ENCODE measurements at regions not wholly inside any gene's neighbourhood (a gene's known extent, or its start where the extent isn't known, plus 50 kb on each side); places are given as distances from the start of the nearest gene placed in this dataset.

- Histone ChIP-seq H3K9me3 (replicated peaks) (no peaks in the 10 kb centered on the region), H3K27me3 (ENCODE audit: low read depth) (no peaks in the 10 kb centered on the region), H3K4me3 (no peak overlapping the region), H3K27ac (replicated peaks) (no peak overlapping the region), H3K4me1 (no peaks in the 10 kb centered on the region), H3K36me3 (no peaks in the 10 kb centered on the region)
- DNase-seq = no peak
- intact Hi-C loops (cut with micrococcal nuclease) = no loop called here
- TF ChIP-seq CTCF (IDR thresholded peaks at IDR 0.05; ENCODE audit: borderline replicate concordance) = no peak
These were observed 167.1 kb upstream of the NECTIN3 start for GRCh38 chr3:110904520-110904890.

GRCh38 chr3:110905121-110905520, 166.5 kb upstream of the NECTIN3 start:
- TF ChIP-seq CTCF (IDR thresholded peaks at IDR 0.05; ENCODE audit: borderline replicate concordance) = no peak
- Histone ChIP-seq H3K9me3 (replicated peaks) (no peaks in the 10 kb centered on the region), H3K27me3 (ENCODE audit: low read depth) (no peaks in the 10 kb centered on the region), H3K4me1 (no peaks in the 10 kb centered on the region), H3K27ac (replicated peaks) (no peak overlapping the region), H3K4me3 (no peak overlapping the region), H3K36me3 (no peaks in the 10 kb centered on the region)
- DNase-seq = no peak
- intact Hi-C loops (cut with micrococcal nuclease) = no loop called here

- Histone ChIP-seq H3K27ac (replicated peaks) (no peak overlapping the region), H3K4me3 (no peak overlapping the region), H3K27me3 (ENCODE audit: low read depth) (no peaks in the 10 kb centered on the region), H3K9me3 (replicated peaks) (peaks cover 5% of the 10 kb centered on the region), H3K36me3 (no peaks in the 10 kb centered on the region), H3K4me1 (no peaks in the 10 kb centered on the region)
- intact Hi-C loops (cut with micrococcal nuclease) = no loop called here
- DNase-seq = no peak
- no peak for TF ChIP-seq CTCF (IDR thresholded peaks at IDR 0.05; ENCODE audit: borderline replicate concordance)
These were observed 161.8 kb upstream of the NECTIN3 start for GRCh38 chr3:110909839-110910238.

GRCh38 chr3:110910346-110910955, 161.2 kb upstream of the NECTIN3 start:
- Histone ChIP-seq H3K27ac (replicated peaks) (no peak overlapping the region), H3K27me3 (ENCODE audit: low read depth) (no peaks in the 10 kb centered on the region), H3K4me3 (no peak overlapping the region), H3K4me1 (no peaks in the 10 kb centered on the region), H3K9me3 (replicated peaks) (peaks cover 5% of the 10 kb centered on the region), H3K36me3 (no peaks in the 10 kb centered on the region)
- no peak for DNase-seq
- intact Hi-C loops (cut with micrococcal nuclease) = no loop called here
- TF ChIP-seq CTCF (IDR thresholded peaks at IDR 0.05; ENCODE audit: borderline replicate concordance) = no peak

- no peak overlapping the region for H3K4me3 ChIP-seq
- no peak for DNase-seq
- peaks cover 2% of the 10 kb centered on the region for H3K9me3 ChIP-seq (replicated peaks)
- H3K4me1 ChIP-seq = no peaks in the 10 kb centered on the region
- intact Hi-C loops (cut with micrococcal nuclease) = no loop called here
- no peak overlapping the region for H3K27ac ChIP-seq (replicated peaks)
- no peak for TF ChIP-seq CTCF (IDR thresholded peaks at IDR 0.05; ENCODE audit: borderline replicate concordance)
- no peaks in the 10 kb centered on the region for H3K36me3 ChIP-seq
- no peaks in the 10 kb centered on the region for H3K27me3 ChIP-seq (ENCODE audit: low read depth)
These were observed 152.7 kb upstream of the NECTIN3 start for GRCh38 chr3:110918963-110919362.
